GM19240 (cell line): ENCODE measurements at regions not wholly inside any gene's neighbourhood (a gene's known extent, or its start where the extent isn't known, plus 50 kb on each side); places are given as distances from the start of the nearest gene placed in this dataset.
"Not testable (repeated sequence)": the region's sequence is repeated elsewhere in the genome, so short reads cannot be mapped to it uniquely, and the experiment has no call there.

Source experiments
- DNase-seq: peaks from one replicate; pipeline ENCODE4 v3.0.0; 2011; ENCODE audit warnings: low spot score; ENCODE audit not compliant: insufficient read length

- not testable (repeated sequence) for DNase-seq
Observed at GRCh38 chr6:141504318-141504717, 628.4 kb upstream of the GJE1 start.

- DNase-seq = no peak
Observed at GRCh38 chr6:141501616-141502015, 631.1 kb upstream of the GJE1 start.

DNA sequence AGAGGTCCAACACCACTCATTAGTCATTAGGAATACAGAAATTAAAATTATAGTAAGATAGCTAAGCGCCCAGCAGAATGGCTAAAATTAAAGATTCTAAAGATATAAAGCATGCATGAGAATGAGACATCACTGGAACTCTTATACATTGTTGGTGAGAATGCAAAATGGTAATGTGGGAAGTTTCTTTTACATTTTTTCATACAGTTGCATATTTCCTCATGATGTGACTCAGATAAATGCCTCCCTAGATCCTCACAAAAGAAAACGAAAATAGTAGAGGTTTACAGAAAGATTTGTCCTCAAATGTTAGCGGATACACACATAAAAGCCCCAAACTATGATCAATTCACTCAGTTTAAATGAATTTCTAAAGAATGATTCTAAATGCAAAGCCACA, 633.7 kb upstream of the GJE1 start:
- no peak for DNase-seq

- DNase-seq = no peak
Observed at GRCh38 chr6:141492521-141493284, 640.0 kb upstream of the GJE1 start.

DNA sequence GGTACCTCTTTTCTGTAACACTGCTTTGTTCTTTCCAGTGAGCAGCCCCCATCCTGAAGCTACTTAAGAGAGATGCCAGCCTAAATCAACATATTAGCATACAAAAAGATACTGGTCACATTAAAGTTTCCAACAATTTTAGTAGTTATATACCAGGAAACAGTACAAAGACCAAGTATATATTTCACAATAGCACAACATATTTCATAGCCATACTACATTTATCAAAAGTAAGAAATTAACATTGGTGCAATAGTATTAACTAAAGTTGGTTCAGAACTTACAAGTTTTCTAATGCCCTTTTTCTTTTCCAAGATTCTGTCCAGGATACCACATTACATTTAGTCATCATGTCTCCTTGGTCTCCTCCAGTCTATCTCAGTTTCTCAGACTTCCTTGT, 641.0 kb upstream of the GJE1 start:
- DNase-seq = no peak

DNA sequence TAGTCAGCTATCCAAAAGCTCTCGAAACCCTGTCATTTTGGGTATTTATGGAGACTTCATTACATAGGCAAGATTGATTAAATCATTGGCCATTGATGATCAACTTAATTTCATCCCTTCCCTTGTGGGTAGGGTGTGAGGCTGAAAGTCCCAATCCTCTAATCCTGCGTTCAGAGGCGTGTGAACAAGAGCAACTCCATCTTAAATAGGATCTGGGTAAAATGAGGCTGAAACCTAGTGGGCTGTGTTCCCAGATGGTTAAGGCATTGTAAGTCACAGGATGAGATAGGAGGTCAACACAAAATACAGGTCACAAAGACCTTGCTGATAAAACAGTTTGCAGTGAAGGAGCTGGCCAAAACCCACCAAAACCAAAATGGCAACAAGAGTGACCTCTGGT, 641.7 kb upstream of the GJE1 start:
- no peak for DNase-seq

DNA sequence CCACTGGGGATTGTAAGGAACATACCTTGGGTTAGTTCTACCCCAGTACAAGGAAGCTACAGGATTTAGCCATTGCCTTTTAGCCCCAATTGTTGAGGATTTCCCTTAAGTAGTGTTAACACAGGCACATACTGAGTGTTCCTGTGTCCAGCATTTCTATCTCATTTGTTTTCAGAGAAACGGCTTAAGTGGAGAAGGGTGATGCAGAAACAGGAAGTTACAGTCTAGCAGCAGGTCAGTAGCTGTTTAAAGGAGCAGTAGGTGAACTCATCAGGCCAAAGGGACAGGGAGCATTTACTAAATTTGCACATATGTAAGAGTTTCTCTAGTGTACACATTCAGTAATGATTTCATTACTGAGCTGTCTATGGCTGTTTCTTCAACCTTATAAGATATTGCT, 644.2 kb upstream of the GJE1 start:
- DNase-seq = no peak

- DNase-seq = no peak
Observed at GRCh38 chr6:141486942-141487341, 645.8 kb upstream of the GJE1 start.

GRCh38 chr6:141484711-141485110, 648.0 kb upstream of the GJE1 start:
- no peak for DNase-seq

DNA sequence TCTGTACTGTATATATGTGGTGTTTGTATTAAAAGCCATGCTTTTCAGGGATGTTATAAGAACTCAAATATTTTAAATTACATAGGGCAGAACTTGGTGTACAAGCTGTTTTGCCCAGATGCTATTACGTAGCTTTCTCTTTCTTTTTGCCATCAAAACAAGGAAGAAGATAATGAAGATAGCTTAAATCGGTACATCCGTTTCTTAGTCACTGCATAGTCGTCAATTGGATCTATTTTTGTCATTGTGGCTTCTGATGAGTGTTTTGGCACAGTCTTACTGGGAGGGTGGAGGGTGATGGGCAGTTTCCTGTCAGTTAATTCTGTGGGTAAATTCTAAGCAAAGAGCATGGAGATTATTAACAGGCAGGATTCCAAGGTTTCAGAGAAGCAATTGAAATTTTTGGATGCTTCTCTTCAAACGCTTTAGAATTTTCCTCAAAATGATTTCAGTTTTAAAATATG, 649.1 kb upstream of the GJE1 start:
- peak; percentile 14 for DNase-seq

DNA sequence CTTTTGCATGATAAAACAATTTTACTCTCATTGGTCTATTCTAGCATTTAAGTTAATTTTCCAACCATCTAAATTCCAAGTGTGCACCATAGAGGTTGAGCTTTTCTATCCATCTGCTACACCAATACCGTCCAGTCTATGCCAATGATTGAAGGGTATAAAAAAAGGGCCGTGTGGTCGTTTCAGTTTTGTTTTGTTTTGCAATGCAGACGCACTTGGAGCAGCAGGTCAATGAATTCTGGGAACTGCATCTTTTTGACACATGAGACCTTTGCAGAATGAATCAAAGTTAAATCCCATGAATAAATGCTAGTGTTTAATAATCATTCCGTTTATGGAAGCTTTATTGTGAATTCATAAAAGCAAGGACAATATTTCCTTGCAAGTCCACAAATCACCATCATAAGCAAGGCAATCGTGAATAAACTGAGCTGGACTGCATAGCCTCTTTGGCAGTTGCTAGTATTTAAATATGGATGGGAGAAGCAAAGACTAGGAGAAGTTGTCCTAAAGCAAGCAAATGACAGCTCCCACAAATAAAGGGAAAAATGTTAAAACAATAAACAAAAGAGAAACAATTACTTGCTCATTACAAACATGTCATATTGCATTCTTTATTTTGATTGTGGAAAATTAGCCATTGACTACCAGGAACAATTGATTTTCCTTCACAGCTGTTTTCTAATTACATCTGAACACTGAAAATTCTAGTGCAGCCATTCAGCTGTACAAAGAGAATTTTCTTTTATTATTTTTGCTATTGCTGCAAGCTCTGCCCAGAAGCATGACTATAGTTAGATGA, 649.7 kb upstream of the GJE1 start:
- no peak for DNase-seq

DNA sequence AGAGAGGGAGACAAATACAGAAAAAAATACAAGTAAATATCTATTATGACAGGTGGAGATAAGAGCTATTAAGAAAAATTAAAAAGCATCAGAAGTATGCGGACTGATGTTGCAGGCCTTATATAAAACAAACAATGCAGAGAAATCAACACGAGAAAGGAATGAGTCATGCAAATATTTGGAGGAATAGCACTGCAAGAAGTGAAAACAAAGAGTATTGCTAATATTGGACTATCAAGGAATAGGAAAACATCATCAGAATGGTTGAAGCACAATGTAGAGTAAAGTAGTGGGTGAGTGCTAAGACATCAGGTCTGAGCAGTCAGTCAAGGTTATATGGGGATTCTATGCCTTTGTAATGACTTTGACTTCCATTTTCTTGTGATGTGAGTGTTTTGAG, 657.5 kb upstream of the GJE1 start:
- no peak for DNase-seq

DNA sequence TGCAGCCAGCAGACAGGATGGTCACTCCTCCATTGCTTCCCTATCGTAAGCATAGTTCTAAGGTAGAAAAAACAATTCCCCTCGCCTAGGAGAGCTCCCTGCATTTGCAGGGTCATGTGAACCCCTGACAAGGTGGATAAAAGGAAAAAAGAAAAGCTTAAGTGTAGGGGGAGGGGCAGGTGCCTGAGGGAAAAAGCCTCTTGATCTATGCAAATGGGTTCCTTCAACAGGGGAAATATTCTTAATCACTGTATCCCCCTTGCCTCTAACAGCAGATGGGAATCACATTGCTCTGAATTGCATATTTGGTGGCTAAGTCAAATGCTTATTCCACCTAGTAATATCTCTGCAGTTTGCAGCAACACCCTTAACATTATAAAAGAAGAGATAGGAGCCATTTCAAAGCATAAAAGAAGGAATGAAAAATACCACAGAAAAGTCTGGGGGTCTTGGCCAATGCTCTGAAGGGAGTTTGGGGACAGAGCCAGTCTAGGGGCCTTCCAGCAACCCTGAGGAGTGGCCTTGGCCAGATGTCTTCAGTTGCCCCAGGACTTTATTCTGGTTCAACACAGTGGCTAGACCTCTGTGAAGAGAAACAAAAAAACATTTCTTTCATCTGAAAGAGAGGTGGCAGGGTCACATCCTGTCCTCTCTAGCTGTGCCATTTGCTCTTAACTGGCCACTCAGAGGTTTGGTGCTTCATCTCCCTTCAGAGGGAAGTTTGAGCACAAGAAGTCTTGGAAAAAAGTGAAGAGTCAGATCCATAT, 660.4 kb upstream of the GJE1 start:
- no peak for DNase-seq

- no peak for DNase-seq
Observed at GRCh38 chr6:141470810-141471209, 661.9 kb upstream of the GJE1 start.

GRCh38 chr6:141467881-141468280, 664.8 kb upstream of the GJE1 start:
- no peak for DNase-seq

DNA sequence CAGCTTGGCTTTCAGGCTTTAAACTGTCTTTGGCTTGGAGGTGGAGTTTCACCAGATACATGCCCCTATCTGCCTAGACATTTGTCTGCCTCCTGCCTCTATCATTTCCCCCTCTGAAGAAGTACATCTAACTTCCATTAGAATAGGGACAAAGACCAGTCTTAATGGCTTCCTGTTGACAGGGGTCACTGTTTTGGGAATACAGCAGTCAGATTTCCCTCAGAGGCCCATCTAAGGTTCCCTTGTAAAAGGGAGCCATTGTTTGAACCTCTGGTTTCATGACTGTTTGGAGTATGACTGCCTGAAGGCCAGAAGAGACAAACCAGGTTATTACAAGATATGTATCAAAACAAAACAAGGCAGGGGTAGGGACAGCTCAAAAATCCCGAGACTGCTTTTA, 665.7 kb upstream of the GJE1 start:
- DNase-seq = no peak

GRCh38 chr6:141464896-141465295, 667.8 kb upstream of the GJE1 start:
- no peak for DNase-seq

DNA sequence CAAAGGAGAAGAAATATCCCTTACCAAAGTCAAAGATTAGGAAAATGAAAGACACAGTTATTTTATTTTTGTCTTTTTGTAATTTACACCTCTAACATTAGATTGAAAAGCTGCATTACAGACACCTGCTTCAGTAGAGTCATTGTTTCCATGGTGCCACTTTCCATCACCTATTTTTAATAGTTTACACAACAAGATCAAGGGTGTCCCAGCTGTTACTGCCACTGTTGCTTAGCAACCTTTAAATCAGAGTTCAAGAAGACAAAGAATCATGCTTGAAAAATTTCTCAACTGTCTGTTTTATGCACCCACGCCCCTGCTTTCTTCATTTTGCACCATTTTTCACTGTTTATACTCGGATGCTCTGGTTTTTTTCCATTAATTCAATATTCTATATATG, 668.2 kb upstream of the GJE1 start:
- DNase-seq = no peak

- no peak for DNase-seq
Observed at GRCh38 chr6:141463237-141463977, 669.3 kb upstream of the GJE1 start.

DNA sequence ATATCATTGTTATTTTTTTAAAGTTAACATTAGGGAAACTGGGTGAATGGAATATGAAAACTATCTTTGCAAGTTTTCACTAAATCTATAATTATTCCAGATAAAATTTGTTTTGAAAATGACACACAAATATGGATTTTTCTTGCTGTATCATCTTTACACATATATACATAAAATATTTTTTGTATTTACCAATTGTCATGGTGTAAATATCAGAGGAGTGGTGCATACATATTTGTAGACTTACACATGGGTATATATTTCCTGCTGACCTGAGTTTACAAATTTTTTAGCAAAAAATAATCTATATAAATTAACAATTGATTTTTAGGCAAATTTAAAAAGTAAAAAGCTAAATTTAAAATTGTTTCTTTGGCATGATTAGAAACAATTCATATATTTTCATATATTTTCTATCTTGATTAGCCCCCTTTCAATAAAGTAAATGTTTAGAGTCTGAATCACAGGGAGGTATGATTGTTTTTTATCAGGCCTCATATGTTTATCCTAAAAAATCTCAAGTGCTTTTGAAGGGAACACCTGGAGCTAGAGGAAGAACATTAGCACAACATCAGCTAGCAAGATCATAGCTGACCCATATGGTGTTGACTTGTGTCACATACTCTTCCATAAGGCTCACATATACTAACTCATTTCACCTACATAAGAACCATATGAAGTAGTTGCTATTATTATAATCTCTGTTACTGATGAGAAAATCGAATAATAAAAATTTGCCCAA, 671.8 kb upstream of the GJE1 start:
- no peak for DNase-seq

- not testable (repeated sequence) for DNase-seq
Observed at GRCh38 chr6:141460245-141460644, 672.5 kb upstream of the GJE1 start.
